Glutamatergic neuron (in vitro differentiated cells): ENCODE measurements at regions not wholly inside any gene's neighbourhood (a gene's known extent, or its start where the extent isn't known, plus 50 kb on each side); places are given as distances from the start of the nearest gene placed in this dataset.

Source experiments
- DNase-seq: peaks from one replicate; pipeline ENCODE4 v3.0.0; 2022
- H3K27ac Mint-ChIP-seq: one replicate; pipeline ENCODE4 v1.8.0; 2020; ENCODE audit warnings: mild to moderate bottlenecking, mixed read lengths, inconsistent platforms; ENCODE audit not compliant: unreplicated experiment
- H3K27me3 Mint-ChIP-seq: one replicate; pipeline ENCODE4 v1.8.0; 2020; ENCODE audit warnings: mild to moderate bottlenecking, moderate library complexity, mixed read lengths, inconsistent platforms; ENCODE audit not compliant: unreplicated experiment
- H3K36me3 Mint-ChIP-seq: one replicate; pipeline ENCODE4 v1.8.0; 2020; ENCODE audit warnings: mild to moderate bottlenecking, mixed read lengths, inconsistent platforms; ENCODE audit not compliant: unreplicated experiment
- H3K4me1 Mint-ChIP-seq: one replicate; pipeline ENCODE4 v1.8.0; 2020; ENCODE audit warnings: mild to moderate bottlenecking, low read depth, mixed read lengths, inconsistent platforms; ENCODE audit not compliant: unreplicated experiment
- H3K4me3 Mint-ChIP-seq: one replicate; pipeline ENCODE4 v1.8.0; 2020; ENCODE audit warnings: mild to moderate bottlenecking, mixed read lengths, inconsistent platforms; ENCODE audit not compliant: unreplicated experiment
- H3K9me3 Mint-ChIP-seq: one replicate; pipeline ENCODE4 v1.8.0; 2020; ENCODE audit warnings: mild to moderate bottlenecking, moderate library complexity, mixed read lengths, inconsistent platforms; ENCODE audit not compliant: unreplicated experiment
- CTCF ChIP-seq: fragments of 200-600 bp; sonication (generic); IDR thresholded peaks from one replicate; pipeline ENCODE4 v1.5.0; 2021; ENCODE audit not compliant: partially characterized antibody, unreplicated experiment

- H3K4me1 Mint-ChIP-seq = no peaks in the 10 kb centered on the region
- no peak overlapping the region for H3K4me3 Mint-ChIP-seq
- no peak for TF ChIP-seq CTCF
- H3K27me3 Mint-ChIP-seq = no peaks in the 10 kb centered on the region
- H3K9me3 Mint-ChIP-seq = no peaks in the 10 kb centered on the region
- H3K27ac Mint-ChIP-seq = no peak overlapping the region
- H3K36me3 Mint-ChIP-seq = no peaks in the 10 kb centered on the region
- DNase-seq = no peak
Observed at GRCh38 chr4:147207911-147208310, 262.2 kb upstream of the TTC29 start.

- Mint-ChIP-seq H3K27ac (no peak overlapping the region), H3K27me3 (no peaks in the 10 kb centered on the region), H3K9me3 (no peaks in the 10 kb centered on the region), H3K4me1 (no peaks in the 10 kb centered on the region), H3K4me3 (no peak overlapping the region), H3K36me3 (no peaks in the 10 kb centered on the region)
- TF ChIP-seq CTCF = no peak
- DNase-seq = no peak
Observed at GRCh38 chr4:147217655-147218054, 263.2 kb upstream of the EDNRA start.

- Mint-ChIP-seq H3K4me1 (peaks cover 6% of the 10 kb centered on the region), H3K27ac (no peak overlapping the region), H3K9me3 (no peaks in the 10 kb centered on the region), H3K4me3 (no peak overlapping the region), H3K36me3 (no peaks in the 10 kb centered on the region), H3K27me3 (no peaks in the 10 kb centered on the region)
- TF ChIP-seq CTCF = no peak
- DNase-seq = no peak
Observed at GRCh38 chr4:147219145-147219544, 261.8 kb upstream of the EDNRA start.

GRCh38 chr4:147220833-147221232 is 260.1 kb upstream of the EDNRA start:
- Mint-ChIP-seq H3K4me3 (no peak overlapping the region), H3K9me3 (no peaks in the 10 kb centered on the region), H3K4me1 (peaks cover 8% of the 10 kb centered on the region), H3K36me3 (no peaks in the 10 kb centered on the region), H3K27ac (no peak overlapping the region), H3K27me3 (no peaks in the 10 kb centered on the region)
- no peak for TF ChIP-seq CTCF
- DNase-seq = no peak

- DNase-seq = no peak
- no peak overlapping the region for H3K4me3 Mint-ChIP-seq
- TF ChIP-seq CTCF = no peak
- H3K27ac Mint-ChIP-seq = no peak overlapping the region
- H3K4me1 Mint-ChIP-seq = peaks cover 9% of the 10 kb centered on the region
- H3K36me3 Mint-ChIP-seq = no peaks in the 10 kb centered on the region
- no peaks in the 10 kb centered on the region for H3K9me3 Mint-ChIP-seq
- no peaks in the 10 kb centered on the region for H3K27me3 Mint-ChIP-seq
Observed at GRCh38 chr4:147222906-147223305, 258.0 kb upstream of the EDNRA start.
